Muscle of back (tissue), 3 donors: ENCODE measurements at regions not wholly inside any gene's neighbourhood (a gene's known extent, or its start where the extent isn't known, plus 50 kb on each side); places are given as distances from the start of the nearest gene placed in this dataset.
"Not testable (repeated sequence)": the region's sequence is repeated elsewhere in the genome, so short reads cannot be mapped to it uniquely, and the experiment has no call there.

Experiments
- DNase-seq, 3 donors: peaks; one replicate each; pipeline versions ENCODE4 v3.0.0 to v3.0.0-alpha.2; 2013

DNA sequence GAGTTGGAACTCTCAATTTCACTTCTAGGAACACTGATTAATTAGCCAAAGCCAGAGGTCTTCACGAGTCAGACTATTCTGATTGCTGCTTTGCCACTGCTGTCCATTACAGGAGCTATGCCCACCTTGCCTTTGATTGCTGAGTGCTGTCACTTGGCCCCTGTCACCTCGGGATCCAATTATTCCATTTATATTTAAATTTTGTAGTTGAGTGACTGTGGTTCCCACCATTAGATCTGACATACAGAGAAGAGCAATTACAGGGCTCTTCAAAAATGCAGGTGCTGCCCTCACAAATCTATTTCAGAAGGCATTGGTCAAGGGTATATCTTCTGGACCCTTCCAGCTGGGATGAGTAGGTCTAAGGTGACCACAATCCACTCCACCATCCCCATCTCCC lies 200.8 kb downstream of the GJA1 start:
- DNase-seq: not testable (repeated sequence)

DNA sequence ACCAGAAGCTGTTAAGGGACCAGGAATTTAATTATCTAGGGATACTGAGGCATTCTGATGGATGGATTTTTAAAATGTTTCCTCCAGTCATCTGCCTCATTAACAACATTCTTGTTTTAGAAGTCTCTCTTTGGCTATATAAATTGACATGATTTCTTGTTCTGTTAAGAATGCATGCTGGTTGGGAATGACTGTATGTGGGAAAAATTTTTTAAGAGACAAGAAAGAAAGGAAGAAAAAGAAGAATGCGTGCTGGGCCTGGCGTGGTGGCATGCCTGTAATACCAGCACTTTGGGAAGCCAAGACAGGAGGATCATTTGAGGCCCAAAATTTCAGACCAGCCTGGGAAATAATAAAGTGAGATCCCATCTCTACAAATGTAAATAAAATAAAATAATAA lies 203.6 kb downstream of the GJA1 start:
- no peak for DNase-seq

DNA sequence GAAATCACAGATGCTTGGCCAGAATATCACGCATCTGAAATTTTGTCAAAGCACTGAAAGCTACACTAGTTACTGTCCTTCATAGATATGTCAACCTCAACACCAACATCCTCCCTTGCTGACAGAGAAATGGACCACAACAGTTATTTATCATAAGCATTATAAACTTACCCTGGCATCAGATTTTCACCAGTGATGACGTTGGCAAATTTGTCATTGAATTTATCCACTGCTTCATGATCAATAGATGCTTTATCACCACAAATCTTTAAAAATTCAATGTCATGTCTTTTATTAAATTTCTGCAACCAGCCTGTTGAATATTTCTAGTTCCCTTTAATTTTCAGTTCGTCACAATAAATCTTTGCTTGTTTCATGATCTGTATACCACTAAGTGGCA lies 205.7 kb downstream of the GJA1 start:
- no peak for DNase-seq

DNA sequence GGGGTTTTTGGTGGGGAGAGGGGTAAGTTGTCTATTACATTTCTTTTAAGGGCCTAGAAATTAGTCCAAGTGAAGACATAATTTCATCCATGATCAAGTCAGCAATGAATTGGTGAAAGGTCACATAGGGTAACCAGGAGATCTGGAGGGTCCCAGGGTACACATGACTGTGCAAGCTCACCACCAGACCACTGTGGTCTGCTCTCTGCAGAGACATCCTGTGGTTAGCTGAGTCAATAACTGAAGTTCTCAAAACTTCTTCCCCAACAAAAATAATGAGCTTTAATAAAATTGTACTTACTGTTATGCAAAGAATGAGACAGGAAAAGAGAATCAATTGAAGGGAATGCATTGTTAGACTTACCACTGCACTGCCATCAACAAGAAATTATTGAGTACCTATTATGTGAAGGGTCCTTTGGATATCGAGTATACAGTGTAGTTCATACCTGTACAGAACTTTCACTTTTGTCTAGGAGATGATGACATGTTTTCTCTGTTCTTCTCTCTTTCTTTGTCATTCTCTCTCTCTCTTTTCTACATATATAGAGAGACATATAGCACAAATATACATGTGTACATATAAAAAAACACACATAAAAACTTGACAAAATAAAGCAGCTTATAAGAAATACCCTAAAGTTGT lies 209.8 kb downstream of the GJA1 start:
- peak in 1 of 3 donors; percentile 37 for DNase-seq

DNA sequence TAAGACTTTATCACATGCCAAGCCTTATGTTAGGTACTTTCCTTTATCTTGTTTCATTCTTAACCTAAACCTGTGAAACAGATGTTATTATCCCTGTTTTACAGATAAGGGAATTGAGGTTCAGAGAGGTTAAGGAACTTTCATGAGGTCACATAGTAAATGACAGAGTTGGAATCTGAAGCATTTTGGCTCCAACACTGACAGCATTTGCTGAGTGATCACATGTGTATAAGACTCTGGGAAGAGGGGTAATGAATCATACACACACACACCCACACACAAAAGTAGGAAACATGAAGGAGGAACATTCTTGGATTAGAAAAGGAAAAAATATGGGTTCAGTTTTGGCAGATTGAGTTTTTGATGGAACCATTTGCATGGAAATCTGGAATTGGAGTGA lies 212.5 kb downstream of the GJA1 start:
- peak in 1 of 3 donors; percentile 55 for DNase-seq

DNA sequence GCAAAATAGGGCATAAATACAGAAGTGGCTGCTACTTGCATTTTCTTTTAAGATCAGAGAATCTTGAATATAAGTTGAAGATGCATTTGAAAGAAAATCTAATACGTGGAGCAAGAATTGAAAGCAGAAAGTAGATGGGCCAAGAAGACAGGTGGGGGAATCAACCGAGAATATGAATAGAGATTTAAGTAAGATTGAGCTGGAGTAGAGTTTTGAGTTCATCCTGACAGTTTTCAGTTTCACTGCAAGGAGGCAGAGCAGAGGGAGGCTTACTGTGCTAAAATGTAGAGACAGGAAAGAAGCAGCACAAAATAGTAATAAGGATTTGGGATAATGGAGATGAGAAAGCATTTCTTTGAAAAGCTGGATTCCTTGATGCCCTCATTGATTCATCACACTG lies 214.5 kb downstream of the GJA1 start:
- DNase-seq: no peak

DNA sequence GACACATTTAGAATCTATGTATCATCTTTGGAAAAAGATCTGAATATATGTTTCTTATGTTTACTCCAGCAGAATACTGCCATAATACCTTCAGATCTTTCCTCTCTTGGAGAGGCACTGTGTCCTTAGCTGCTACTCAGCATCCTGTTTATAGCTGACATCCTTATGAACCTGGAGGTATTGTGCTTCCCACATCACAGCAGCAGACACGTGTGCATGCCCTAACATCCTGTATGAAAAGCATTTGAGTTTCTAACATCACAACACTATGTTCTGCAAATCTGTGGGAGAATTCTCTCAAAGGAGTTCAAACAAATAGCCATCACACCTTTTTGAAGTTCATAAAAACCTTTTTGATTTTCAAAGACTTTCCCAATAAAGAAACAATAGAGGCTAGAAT lies 216.0 kb downstream of the GJA1 start:
- DNase-seq: peak in 1 of 3 donors; percentile 26

DNA sequence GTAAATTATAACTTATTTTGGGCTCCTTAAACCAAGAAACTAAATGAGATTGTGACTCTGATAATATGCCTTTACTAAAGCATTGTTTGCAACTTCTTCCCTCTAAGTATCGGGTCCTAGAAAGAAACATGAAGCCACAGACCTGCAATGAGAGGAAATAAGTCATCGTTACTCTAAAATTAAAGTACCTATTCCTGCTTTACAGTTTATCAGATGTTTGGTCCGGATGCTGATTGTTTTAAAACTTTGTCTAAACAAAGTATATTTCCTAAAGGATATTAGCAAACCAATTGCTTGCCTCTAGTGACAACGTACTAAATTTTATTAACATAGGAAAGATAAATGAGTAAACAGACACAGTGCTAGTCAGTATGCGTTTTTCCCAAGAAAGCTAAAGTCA lies 216.8 kb downstream of the GJA1 start:
- no peak for DNase-seq

DNA sequence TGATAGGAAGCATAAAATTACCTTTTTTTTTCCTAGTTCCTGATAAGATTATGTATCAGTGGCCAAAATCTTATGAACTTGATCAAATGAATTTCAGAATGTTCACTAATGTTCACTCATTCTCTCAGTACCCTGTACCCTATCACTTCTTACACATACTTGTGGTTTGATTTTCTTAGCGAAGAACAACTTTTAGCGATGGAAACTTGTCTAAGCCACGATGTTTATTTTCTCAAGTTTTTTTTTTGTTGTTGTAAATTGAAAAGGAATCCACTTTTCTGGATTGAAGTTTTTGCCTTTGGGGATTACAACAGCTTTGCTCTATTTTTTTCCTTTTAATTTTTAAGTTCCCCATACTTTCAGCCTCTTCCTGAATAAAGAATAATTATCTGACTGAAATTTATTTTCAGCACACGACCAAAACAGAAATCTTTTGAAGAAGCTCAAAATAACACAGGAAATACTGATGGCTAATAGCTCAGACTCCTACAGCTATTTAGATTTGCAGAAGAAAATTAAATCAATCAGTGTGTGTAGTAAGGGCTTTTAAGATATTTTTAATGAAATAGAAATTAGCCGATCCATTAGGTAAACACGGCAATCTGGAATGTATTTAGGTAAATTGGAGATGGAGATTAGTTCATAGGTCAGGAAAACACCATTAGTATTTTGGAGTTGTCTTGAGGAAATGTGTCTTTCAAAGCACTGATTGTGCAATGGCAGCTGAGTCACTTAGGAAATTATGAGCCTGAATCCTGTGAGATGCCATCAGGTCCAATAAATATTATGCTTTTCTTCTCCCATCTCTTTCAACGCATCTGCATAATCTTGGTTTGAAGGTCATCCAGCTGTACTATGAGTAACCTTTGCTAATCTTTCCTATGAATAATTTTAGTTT lies 217.5 kb downstream of the GJA1 start:
- DNase-seq: peak in 2 of 3 donors; percentile 42 to 62

DNA sequence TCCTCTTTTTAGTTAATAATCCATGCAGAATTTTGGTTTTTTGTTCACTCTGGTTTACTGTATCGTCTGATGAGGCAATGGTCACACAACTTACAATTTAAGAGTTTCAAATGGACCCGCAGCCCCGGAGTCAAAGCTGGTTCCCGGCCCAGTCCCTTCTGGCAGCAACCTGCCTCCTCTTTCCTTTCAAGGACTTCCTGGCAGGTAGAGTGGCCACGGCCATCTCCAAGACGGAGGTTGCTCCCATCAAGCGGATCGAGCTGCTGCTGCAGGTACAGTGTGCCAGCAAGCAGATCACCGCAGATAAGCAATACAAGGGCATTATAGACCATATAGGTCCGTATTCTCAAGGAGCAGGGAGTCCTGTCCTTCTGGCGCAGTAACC lies 218.2 kb downstream of the GJA1 start:
- no peak for DNase-seq

DNA sequence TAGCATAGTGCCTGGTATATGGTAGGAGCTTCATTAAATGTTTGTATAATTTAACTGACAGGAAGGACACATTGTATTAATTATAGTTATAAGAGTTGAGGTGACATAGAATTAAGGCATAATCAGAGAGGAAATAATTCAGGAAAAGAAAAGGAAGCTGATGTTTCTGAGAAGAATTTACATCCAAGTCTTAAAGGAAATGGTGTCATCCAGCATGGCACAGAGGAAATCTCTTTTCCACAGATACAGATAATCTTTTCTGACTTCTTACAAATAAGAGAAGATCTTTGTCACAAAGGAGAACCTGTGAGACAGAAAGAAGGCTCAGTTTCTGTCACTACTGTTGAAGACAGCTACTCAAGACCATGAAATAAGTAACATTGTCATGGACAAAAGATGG lies 222.5 kb downstream of the GJA1 start:
- no peak for DNase-seq

DNA sequence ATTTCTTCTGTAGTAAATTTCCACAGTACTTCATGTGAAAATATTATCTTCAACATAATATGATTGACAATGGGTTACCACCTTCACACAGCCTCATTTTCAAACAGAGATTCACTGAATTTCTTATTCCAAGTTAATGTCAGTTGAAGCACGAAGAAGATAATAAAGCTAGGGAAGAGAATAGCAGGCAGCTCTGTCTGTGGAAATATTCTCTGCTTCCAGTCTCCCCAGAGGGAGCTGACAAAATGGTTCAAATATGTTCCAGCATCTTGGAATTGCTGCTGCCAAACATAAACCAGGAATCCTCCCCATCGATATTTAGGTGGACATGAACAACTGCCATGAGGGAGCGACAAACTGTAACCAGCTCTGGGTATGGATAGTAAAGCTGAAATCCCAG lies 224.8 kb downstream of the GJA1 start:
- DNase-seq: peak in 1 of 3 donors; percentile 28

DNA sequence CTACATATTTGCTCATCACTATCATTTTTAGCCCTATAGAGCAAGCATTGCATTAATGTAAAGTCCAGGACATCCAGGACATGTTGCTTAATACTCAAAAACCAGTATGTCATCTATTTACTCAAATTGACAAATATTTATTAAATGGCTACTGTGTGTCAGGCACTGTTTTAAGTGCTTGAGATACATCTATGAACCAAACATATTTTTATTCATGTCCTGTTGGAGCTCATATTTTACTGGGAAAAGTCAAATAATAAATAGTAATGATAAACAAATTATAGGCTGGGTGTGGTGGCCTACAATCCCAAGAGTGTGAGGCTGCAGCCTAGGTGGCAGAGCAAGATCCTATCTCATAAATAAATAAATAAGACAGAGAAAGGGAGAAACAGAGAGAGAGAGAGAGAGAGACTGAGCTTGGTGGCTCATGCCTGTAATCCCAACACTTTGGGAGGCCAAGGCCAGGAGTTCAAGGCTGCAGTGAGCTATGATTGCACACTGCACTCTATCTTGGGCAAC lies 227.9 kb downstream of the GJA1 start:
- DNase-seq: no peak

DNA sequence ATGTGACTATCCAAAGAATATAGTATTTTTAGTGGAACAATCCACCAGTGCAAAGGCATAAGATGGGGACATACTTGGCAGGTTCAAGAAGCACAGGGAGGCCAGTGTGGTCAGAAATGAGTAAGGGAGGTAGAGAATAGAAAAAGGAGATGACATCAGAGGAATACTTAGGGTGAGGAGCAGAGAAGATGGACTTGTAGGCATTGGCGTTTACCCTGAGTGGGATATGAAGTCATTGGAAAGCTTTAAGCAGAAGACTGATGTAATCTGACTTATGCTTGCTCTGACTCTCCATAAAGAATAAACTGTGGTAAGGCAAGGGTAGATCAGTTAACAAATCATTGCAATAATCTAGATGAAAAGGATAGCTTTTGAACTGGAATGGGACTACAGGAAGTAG lies 228.7 kb downstream of the GJA1 start:
- no peak for DNase-seq

DNA sequence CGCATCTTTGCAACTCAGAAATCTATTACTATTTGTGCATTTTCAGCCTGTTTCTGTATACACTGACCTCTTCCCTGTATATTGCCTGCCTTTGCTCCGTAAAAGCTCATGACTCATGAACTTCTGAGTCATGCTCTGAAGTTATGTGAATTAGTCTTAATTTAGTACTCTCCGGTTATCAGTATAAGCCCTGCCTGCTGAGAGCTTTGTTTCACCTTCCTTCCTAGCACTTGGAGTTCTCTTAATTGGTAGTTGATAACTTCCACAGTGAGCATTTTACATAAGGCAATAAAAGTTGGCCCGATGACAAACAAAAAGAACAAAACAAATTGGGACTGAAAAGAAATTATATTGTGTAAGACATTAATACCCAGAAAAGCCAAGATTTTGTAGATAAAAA lies 231.4 kb downstream of the GJA1 start:
- peak in 2 of 3 donors; percentile 21 to 45 for DNase-seq

DNA sequence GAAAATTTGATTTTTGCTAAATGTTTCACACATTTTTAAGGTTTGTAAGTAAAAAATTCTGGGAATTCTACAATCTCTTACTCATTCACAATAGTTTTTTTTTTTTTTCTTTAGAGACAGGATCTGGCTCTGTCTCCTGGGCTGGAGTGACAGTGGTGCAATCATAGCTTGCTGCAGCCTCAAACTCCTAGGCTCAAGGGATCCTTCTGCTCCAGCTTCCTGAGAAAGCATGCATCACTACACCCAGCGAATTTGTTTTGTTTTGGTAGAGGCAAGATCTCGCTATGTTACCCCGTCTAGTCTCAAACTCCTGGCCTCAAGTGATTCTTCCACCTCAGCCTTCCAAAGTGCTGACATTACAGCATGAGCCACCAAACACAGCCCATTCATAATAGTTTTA lies 232.8 kb downstream of the GJA1 start:
- peak in 1 of 3 donors; percentile 15 for DNase-seq

DNA sequence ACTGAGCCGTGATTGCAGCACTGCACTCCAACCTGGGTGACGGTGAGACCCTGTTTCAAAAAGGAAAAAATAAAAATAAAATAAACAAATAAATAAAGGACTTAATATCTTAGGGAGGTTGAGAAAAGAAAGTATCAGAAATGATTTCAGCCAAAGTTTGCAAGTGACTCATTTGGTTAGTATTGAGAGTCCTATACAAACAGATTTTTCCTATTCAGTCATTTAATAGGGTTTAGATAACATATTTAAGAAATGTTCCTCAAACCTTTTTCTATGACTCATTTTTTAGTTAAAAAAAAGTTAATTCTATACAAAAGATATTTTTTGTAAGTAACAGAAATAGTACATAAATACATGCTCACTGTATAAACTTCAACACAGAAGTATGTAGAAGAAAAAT lies 235.1 kb downstream of the GJA1 start:
- no peak for DNase-seq

DNA sequence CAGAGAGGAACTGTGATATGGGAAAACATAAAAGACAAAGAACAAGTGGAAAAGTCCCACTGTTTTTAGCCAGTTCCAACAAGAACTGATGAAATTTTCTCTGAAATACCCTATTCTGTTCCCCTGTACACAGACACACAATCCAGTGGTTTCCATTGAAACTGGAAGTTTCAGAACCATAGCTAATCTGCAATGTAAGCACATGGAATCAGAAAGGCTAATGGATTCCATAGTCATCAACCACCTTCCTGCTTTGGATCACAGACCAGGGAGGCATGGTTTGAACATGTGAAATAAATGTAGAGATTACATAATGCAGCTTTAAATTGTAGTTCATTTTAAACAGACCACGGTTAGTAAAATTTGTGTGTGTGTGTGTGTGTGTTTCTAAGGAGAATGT lies 242.1 kb downstream of the GJA1 start:
- DNase-seq: no peak

DNA sequence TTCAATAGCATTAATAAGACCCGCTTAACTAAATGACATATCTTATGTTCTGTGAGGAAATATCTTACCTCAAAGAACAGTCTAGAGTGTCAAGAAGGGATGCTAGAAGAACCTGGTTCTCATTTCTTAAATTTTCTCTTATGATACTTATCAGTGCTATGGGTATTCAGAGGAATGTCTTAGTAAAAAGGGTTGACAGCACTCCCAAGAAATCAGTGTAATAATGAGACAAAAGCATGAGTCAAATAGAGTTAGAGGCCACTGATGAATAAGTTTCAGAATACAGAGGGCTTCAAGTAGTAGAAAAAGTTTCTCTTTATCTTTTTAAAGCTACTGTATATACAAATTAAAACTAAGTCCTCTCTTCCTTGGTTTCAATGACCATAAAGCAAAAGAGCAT lies 242.8 kb downstream of the GJA1 start:
- no peak for DNase-seq

DNA sequence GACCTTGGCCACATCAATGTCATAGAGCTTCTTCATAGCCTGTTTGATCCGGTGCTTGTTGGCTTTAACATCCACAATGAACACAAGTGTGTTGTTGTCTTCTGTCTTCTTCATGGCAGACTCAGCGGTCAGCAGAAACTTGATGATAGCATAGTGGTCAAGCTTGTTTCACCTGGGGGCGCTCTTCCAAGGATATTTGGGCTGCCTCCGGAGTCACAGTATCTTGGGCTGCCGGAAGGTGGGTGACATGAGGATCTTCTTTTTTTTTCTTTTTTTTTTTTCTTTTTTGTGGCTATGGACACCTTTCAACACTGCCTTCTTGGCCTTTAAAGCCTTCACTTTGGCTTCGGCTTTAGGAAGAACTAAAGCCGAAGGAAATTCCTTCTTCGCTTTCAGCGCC lies 244.6 kb downstream of the GJA1 start:
- no peak for DNase-seq

DNA sequence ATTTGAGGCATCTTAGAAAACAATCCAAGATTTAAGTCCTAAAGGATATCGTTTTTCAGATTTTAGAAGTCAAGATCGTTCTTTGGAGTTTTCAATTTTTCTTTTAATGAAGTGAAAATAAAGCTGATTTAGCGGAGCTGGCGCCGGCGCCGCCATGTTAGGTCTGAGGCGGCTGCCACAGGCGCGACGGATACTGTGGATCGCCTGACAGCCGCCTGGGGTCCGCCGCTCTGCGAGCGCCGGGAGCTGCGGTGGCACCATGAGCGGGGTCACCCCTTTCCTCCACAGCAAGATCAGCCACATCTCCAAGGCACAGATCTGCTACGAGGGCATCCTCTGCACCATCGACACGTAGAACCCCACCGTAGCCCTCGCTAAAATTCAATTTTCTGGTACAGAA lies 247.2 kb downstream of the GJA1 start:
- no peak for DNase-seq

DNA sequence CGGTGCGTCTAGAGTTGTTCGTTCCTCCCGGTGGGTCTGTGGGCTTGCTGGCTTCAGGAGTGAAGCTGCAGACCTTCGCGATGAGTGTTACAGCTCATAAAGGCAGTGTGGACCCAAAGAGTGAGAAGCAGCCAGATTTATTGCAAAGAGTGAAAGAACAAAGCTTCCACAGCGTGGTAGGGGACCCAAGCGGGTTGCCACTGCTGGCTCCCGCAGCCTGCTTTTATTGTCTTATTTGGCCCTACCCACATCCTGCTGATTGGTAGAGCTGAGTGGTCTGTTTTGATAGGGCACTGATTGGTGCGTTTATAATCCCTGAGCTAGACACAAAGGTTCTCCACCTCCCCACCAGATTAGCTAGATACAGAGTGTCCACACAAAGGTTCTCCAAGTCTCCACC lies 250.4 kb downstream of the GJA1 start:
- not testable (repeated sequence) for DNase-seq

DNA sequence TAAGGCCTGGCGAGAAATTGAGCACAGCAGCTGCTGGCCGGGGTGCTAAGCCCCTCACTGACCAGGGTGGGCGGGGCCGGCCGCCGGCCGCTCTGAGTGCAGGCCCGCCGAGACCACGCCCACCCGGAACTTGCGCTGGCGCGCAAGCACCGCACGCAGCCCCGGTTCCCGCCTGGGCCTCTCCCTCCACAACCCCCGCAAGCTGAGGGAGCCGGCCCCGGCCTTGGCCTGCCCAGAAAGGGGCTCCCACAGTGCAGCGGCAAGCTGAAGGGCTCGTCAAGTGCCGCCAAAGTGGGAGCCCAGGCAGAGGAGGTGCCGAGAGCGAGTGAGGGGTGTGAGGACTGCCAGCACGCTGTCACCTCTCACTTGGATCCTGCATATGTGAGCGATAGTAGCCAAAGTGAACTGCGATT lies 251.2 kb downstream of the GJA1 start:
- no peak for DNase-seq
